Kidney epithelial cell (primary cell): ENCODE measurements at regions not wholly inside any gene's neighbourhood (a gene's known extent, or its start where the extent isn't known, plus 50 kb on each side); places are given as distances from the start of the nearest gene placed in this dataset.
A peak's percentile ranks its signal among the peaks of the same experiment; 100 is the strongest.
"Not testable (repeated sequence)": the region's sequence is repeated elsewhere in the genome, so short reads cannot be mapped to it uniquely, and the experiment has no call there.

Experiments
- DNase-seq: peaks from one replicate; pipeline ENCODE4 v3.0.0-alpha.2; 2010; ENCODE audit warnings: low read depth
- H3K27me3 ChIP-seq: 2 replicates; pipeline ENCODE4 v1.6.0; 2011; ENCODE audit warnings: low read length; ENCODE audit not compliant: control insufficient read depth, insufficient read depth
- H3K36me3 ChIP-seq: 2 replicates; pipeline ENCODE4 v1.5.1; 2011; ENCODE audit warnings: low read length; ENCODE audit not compliant: control insufficient read depth, insufficient read depth
- H3K4me3 ChIP-seq: 2 replicates; pipeline ENCODE4 v1.5.1; 2011; ENCODE audit warnings: low read depth, mild to moderate bottlenecking, control low read depth, low read length
- TF ChIP-seq, protein P1 (sequence below): IDR thresholded peaks from 2 replicates; pipeline ENCODE4 v1.5.1; 2011; ENCODE audit warnings: mild to moderate bottlenecking, moderate library complexity, low read length, control low read depth, inconsistent platforms; ENCODE audit not compliant: insufficient read depth, poor library complexity, severe bottlenecking

DNA sequence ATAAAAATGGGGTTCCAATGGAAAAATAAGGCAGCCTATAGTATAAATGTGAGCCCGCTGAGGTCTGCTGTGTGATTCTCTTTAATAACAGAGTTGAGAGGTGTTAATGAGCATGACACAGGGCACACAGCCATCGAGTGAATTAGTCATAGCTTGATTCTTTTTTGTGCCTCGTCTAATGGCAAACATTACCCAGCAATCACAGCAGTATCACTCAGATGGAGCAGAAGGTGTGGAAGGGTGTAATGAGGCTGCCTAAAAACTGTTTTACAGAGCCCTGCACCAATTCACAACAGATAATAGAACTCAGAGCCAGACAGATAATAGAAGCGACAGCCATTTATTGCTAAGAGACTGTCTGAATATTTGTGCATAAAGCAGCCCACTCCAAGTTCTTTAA is 178.6 kb upstream of the TPRG1 start:
- Histone ChIP-seq H3K4me3 (no peak overlapping the region), H3K36me3 (no peaks in the 10 kb centered on the region), H3K27me3 (no peaks in the 10 kb centered on the region)
- no peak for DNase-seq
- TF ChIP-seq, protein P1, sequence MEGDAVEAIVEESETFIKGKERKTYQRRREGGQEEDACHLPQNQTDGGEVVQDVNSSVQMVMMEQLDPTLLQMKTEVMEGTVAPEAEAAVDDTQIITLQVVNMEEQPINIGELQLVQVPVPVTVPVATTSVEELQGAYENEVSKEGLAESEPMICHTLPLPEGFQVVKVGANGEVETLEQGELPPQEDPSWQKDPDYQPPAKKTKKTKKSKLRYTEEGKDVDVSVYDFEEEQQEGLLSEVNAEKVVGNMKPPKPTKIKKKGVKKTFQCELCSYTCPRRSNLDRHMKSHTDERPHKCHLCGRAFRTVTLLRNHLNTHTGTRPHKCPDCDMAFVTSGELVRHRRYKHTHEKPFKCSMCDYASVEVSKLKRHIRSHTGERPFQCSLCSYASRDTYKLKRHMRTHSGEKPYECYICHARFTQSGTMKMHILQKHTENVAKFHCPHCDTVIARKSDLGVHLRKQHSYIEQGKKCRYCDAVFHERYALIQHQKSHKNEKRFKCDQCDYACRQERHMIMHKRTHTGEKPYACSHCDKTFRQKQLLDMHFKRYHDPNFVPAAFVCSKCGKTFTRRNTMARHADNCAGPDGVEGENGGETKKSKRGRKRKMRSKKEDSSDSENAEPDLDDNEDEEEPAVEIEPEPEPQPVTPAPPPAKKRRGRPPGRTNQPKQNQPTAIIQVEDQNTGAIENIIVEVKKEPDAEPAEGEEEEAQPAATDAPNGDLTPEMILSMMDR, result no peak

DNA sequence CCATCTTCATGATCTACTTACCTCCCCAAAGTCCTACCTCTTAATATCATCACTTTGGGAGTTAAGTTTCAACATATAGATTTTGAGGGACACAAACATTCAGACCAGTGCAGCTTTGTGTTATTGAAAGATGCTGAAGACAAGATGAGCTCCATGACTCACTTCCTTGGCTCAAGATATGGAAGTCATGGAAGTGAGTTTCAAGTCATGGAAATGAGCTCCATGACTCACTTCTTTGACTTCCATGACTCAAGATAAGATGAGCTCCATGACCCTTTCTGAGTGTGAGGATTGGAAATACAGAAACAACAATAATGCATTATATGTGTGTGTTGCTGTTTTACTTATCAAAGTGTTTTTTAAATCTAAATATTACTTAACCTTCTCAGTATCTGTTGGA is 170.2 kb upstream of the TPRG1 start:
- H3K4me3 ChIP-seq, result no peak overlapping the region
- H3K36me3 ChIP-seq, result no peaks in the 10 kb centered on the region
- TF ChIP-seq, protein P1, result no peak
- DNase-seq, result peak; percentile 41
- H3K27me3 ChIP-seq, result no peaks in the 10 kb centered on the region

DNA sequence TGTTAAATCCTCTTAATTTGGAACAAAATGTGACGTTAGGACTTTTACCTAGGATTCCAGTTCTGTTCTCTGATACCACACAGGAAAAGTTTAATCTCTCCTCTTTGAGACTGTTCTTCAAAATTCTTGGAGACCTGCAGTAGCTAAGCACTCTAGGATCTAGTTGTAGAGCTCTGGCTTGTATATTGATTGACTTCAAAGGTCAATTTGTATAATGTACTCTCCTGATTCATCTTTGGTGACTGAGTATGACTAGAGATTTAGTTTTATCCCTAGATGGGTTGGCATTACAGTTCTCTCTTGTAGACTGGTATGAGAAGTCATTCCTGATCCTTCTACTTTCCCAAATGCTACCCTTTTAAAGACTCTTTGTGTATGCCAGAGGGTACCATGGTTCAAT is 168.4 kb upstream of the TPRG1 start:
- Histone ChIP-seq H3K36me3 (no peaks in the 10 kb centered on the region), H3K4me3 (no peak overlapping the region), H3K27me3 (no peaks in the 10 kb centered on the region)
- TF ChIP-seq, protein P1, result no peak
- DNase-seq, result no peak

DNA sequence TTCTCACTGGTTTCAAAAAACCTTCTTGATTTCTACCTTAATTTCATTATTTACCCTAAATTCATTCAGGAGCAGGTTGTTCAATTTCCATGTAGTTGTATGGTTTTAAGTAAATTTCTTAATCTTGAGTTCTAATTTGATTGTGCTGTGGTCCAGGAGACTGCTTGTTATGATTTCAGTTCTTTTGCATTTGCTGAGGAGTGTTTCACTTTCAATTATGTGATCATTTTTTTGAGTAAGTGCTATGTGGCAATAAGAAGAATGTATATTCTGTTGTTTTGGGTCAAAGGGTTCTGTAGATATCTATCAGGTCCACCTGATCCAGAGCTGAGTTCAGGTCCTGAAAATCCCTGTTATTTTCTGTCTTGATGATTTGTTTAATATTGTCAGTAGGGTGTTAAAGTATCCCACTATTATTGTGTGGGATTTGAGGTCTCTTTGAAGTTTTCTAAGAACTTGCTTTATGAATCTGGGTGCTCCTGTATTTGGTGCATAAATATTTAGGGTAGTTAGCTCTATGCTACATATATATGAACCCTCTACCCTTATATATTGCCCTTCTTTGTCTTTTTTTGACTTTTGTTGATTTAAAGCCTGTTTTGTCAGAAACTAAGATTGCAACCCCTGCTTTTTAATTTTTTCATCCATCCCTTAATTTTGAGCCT is 158.4 kb upstream of the TPRG1 start:
- no peaks in the 10 kb centered on the region for H3K27me3 ChIP-seq
- H3K36me3 ChIP-seq, result no peaks in the 10 kb centered on the region
- no peak for DNase-seq
- H3K4me3 ChIP-seq, result no peak overlapping the region
- TF ChIP-seq, protein P1, result no peak

DNA sequence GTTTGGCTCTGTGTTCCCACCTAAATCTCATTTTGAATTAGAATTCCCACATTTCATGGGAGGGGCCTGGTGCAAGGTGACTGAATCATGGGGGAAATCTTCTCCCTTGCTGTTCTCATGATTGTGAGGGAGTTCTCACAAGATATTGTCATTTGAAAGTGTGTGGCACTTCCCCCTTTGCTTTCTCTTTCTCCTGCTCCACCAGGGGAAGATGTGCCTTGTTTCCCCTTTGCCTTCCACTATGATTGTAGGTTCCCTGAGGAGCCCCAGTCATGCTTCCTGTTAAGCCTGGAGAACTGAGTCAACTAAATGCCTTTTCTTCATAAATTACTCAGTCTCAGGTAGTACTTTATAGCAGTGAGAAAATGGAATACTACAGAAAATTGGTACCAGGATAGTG is 157.2 kb upstream of the TPRG1 start:
- TF ChIP-seq, protein P1, result no peak
- Histone ChIP-seq H3K4me3 (no peak overlapping the region), H3K36me3 (no peaks in the 10 kb centered on the region), H3K27me3 (no peaks in the 10 kb centered on the region)
- no peak for DNase-seq

DNA sequence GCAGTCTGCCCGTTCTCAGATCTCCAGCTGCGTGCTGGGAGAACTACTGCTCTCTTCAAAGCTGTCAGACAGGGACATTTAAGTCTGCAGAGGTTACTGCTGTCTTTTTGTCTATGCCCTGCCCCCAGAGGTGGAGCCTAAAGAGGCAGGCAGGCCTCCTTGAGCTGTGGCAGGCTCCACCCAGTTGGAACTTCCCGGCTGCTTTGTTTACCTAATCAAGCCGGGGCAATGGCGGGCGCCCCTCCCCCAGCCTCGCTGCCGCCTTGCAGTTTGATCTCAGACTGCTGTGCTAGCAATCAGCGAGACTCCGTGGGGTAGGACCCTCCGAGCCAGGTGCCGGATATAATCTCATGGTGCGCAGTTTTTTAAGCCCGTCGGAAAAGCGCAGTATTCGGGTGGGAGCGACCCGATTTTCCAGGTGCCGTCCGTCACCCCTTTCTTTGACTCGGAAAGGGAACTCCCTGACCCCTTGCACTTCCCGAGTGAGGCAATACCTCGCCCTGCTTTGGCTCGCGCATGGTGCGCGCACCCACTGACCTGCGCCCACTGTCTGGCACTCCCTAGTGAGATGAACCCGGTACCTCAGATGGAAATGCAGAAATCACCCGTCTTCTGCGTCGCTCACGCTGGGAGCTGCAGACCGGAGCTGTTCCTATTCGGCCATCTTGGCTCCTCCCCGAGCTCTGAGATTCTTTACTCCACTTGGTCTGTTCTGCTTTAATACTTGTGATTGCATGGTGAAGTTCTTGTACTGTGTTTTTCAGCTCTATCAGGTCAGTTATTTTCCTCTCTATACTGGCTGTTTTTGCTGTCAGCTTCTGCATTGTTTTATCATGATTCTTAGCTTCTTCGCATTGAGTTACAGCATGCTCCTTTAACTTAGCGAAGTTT is 148.9 kb upstream of the TPRG1 start:
- not testable (repeated sequence) for DNase-seq, H3K27me3 ChIP-seq, H3K36me3 ChIP-seq, H3K4me3 ChIP-seq
